GM18517 (cell line): ENCODE measurements at regions not wholly inside any gene's neighbourhood (a gene's known extent, or its start where the extent isn't known, plus 50 kb on each side); places are given as distances from the start of the nearest gene placed in this dataset.

Source experiments
- ATAC-seq: cut with Tn5 transposase; IDR thresholded peaks from one replicate; pipeline ENCODE4 v1.9.1; 2021; ENCODE audit warnings: mild to moderate bottlenecking, moderate library complexity; ENCODE audit not compliant: unreplicated experiment

DNA sequence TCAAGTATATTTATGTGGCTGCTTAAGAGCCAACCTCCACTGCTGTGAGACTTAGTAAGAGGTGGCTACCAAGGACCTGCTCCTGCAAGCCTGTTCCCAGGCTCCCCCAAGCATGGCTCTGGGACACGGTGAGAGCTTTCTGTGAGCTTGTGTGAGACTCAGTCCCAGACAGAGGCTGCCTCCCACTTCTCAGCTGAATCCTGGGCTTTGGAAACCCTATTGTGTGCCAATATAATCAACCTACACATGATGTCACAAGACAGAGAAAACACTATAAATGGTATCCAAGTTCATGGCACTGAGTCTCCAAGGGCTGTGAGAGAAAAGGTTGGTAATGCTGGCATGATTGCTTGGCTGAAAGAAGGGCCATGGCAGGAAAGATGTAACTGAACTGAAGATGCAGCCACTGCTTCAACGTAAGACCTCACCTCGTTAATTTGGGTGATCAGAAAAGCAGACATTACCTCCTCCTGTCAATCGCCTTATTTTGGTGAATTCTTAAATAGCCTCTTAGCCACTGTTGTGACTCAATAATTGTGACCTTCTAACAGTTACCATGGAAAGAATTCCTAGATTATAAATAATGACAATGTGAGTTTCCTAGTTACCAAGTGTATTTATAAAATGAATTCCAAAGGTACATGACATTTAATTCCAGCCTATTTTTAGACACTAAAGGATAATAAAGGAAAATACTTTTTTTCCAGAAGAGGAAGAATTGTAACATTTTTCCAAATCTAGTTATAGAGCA lies 332.0 kb downstream of the IRS2 start:
- ATAC-seq: no peak

DNA sequence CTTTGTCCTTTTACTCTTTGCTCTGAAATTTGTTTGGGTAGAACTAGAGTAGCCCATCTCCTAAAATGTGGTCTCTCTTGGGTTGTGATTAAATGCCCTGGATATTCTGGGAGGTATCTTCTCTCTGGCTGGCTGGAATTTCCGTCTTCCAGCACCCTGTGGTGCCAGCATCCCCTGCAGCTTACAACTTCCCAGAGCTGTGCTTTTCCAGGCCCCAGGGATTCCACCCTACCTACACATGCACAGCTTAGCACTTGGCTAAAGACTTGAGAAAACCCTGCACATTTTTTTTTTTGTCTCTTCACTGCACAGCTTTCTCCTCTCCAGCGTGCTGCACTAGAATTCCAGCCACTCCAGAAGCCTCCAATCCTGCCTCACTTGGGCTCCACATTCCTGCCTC lies 334.7 kb downstream of the IRS2 start:
- no peak for ATAC-seq

DNA sequence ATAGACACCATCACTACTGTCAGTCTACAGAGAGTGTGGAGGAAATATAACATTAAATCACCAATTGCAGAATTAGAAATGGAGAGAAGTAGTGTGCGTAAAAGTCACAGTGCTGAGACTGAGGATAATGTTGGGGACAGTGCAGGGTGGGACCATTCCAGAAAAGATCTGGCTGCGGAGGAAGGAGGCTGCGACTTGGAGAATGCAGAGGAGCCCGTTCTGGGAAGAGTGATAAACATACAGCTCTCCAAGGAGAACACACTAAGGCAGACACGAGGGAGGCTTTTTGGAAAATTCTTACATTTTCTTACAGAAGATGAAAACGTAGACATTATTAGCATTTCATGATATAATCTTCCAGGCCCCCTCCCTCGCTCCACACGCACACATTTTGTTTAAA lies 337.8 kb downstream of the IRS2 start:
- ATAC-seq: no peak

DNA sequence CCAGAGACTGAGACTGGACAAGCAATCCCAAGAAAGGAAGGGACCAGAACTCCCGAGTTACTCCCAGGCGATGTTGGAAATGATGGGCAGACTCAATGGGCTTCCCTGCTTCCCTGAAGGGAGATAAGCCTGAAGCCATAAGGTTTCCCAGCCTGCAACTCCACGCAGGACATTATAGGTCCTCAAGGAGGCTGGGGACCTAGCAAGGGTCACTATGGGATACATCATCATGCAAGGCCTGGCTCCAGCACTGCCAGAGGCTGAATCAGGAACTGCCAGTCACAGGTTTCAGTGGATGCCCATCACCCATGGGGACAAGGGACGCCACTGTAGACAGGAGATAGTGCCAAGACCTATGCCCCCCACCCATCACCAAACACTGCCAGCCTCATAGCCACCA lies 338.7 kb downstream of the IRS2 start:
- ATAC-seq: no peak

DNA sequence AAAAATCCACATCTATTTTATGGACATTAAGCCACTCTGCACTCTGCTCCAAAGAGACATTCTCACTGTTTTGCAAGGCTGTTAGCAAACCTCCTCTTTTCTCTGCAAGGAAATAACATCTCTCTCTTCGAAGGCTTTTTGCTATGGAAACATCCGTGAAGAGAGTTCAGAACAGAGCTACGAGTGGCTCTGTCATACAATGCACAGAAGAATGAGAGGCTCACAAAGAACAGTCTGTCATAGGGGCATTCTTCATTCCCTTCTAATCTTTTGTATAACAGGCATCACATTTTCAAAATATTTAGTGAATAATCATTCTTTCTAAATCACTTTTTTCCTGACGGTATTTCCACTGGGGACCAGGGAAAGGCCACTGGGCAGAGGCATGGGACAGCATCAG lies 346.1 kb downstream of the IRS2 start:
- no peak for ATAC-seq

DNA sequence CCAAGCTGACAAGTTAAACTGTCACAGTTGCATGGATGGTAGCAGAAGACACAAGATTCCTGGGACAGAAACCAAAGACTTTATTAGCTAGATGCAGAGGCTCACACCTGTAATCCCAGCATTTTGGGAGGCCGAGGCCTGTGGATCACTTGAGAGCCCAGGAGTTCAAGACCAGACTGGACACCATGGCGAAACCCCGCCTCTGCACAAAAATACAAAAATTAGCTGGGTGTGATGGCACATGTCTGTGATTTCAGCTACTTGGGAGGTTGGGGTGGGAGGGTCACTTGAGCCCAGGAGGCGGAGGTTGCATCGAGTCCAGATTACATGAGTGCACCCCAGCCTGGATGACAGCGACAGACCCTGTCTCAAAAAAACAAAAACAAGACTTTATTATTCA lies 346.6 kb downstream of the IRS2 start:
- no peak for ATAC-seq

DNA sequence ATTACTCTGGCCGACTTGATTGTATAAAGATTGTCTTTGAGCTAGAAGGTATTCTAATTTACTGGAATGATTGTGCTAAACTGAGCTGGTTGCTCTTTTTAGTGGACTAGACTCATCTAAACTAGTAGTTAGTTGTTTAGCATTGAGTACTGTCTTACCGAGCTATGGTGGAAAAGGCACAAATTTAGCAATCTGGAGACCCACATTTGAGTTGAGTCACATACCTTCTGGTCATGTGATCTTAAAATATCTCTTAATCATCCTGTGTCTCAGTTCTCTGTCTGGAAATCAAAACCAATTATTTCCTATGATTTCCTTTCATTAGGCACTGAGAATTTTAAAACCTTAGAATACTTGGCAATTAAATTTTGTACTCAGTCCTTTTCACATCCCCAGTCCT lies 349.5 kb downstream of the IRS2 start:
- ATAC-seq: no peak

DNA sequence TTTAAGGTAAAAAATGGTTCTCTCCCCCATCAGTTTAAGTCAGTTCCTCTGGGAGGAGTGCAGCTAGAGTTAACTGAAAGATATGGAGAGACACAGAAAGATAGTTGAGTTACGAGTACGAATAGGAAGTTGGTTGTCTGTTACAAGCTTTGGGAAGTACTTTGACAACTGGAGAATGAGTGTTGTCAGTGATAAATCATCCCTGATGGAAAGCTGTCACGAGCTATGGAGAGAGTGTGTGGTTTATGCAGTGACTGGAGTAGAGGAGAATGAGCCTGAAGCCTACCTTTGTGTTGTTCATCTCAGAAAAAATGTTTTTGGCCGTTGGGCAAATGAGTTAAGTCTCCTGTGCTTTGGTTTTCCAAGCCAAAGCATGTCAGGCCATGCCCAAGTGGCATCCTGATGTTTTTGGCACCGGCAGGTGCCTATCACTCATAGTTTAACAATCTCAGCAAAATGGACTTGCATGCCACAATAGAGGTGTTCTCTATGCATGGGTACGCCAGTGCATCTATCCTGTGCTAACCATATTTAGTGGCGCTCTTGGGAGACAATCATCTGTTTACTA lies 350.2 kb downstream of the IRS2 start:
- no peak for ATAC-seq

DNA sequence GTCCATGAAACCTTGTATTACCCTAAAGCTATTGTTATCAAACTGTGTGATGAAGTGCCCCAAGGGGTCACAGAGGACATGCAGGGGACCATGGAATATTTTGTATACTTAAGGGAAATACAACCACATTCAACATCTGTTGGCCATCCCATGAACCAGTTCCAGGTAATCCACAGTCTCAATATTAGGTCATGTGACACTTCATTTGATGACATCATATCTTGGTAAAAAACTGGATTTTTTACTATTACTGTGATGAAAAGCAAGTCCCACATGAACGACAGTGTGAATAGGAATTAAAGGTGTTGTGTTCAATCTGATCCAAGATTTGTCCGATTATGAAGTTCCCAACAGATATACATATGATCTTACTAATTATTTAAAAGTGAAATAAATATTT lies 355.2 kb downstream of the IRS2 start:
- ATAC-seq: no peak

DNA sequence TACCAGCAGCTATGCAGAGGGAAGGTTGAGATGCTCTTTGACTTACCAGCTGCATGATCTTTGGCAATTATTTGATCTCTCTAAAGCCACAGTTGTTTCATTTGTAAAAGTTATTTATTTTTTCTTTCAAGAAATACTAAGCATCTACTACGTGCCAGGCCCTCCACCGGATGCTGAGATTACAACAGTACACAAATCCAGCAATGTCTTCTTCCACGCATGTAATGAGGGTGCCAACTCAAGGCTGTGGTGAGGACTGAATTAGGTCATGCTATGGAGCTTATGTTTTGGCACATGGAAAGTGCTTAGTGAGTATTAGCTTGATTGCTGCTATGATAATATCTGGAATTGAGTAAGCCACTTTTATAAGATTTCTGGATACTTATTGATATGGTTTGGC lies 358.2 kb downstream of the IRS2 start:
- no peak for ATAC-seq

DNA sequence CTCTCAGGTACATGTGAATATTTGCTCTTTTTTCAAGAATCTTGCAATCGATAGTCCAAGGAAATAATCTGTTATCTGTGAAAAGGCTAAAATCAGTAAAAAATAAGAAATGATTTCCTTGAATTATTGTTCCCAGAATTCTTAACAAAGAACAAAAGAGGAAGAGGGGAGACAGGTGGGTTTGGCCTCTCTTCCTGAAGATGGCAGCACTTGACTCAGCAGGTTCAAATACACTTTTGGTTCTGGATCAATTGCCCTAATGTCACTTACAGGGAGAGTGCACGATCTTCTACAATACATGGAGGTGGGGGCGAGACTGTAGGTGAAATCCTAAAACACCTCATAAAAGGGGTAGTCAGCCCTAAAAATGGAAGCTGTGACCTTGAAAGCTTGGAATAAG lies 358.7 kb downstream of the IRS2 start:
- ATAC-seq: no peak

DNA sequence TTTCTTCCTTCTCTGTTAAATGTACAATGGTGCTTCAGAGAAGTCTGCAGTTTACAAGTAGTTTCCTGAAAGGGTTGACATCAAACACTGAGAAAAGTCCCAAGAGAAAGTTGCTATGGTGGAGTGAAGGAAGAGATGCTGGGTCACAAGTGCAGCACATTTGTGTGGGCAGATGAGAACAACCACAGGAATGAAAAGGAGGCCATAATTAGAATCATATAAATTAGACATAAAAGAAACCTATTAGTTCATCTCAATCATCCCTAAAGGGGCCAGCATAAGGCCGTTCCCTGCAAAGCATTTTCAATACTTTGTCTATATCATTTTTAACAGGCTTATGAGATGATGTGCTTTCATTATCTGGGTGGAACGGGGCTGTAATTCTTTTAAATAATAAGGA lies 359.2 kb downstream of the IRS2 start:
- ATAC-seq: no peak

DNA sequence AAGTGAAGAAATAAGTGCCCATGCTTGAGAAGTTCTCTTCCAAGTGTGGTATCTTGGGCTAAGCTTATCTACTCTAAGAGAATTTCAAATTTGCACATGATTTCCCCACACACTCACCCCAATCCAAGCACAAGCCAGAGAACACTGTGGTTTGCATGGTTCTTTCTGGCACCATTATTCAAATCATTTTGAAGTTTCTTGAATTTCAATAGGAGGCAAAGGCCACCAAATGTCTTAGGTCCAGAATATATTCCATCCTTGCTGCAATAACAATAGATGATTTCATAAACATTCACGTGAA lies 359.7 kb downstream of the IRS2 start:
- ATAC-seq: no peak

DNA sequence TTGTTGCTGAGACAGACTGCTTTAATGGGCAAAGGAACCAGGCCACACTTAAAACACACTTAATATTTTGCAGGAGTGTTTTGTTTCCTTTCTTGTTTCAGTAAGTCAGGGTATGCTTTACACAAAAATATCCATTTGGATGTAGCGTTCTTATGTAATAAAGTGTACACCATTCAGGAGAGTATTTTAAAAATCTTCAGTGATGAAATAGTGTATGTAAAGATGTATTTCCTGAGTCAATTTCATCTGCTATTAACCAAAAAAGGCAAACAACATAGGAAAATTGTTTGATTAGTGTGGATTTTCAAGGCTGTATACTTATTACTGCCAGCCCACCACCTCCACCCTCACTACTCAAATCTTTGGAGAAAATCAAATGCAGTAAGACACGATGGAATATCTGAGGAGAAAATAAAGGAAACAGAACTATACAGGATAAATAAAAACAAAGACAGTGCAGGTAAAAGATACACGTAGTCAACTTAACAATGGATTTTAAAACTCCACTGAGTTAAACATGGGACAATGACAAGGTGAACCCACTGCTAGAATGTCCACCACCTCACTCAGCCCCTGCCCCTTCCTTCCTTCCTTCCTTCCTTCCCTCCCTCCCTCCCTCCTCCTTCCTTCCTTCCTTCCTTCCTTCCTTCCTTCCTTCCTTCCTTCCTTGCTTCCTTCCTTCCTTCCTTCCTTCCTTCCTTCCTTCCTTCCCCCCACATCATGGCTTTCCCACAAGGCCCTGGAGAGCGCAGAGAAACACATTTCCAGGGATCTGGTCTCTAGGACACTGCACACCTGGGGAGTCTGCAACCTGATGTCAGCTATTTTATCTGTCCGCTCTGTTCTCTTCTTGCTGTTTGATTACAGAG lies 360.3 kb downstream of the IRS2 start:
- no peak for ATAC-seq

DNA sequence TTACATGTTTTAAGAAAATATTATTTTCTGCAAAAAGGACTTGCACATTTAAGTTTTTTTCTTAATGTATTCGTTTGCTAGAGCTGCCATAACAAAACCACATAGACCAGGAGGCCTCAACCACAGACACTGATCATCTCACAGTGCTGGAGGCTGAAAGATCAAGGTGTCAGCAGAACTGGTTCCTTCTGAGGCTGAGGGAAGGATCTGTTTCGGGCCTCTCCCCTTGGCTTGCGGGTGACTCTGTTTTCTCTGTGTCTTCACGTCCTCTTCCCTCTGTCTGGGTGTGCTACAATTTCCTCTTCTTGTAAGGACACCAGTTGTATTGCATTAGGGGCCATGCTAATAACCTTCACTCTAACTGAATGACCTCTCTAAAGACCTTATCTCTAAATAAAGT lies 364.2 kb downstream of the IRS2 start:
- ATAC-seq: no peak

DNA sequence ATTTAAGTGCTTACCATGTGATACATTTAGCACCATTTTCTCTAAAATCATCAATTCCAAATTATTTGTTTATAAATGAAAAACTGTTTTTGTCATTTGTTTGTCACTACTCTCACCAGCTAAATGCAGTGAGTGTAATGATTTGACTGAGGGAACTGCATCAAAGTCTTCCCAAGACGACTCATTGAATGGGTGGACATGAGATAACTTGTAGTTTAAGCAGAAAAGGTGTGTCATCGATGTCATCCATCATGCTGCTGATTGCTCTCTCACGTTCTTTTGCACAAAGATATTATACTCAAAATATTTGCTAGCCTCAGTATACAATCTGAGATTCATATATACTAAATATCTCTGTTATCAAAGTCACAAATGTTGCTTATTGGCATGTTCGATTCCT lies 366.5 kb downstream of the IRS2 start:
- no peak for ATAC-seq

DNA sequence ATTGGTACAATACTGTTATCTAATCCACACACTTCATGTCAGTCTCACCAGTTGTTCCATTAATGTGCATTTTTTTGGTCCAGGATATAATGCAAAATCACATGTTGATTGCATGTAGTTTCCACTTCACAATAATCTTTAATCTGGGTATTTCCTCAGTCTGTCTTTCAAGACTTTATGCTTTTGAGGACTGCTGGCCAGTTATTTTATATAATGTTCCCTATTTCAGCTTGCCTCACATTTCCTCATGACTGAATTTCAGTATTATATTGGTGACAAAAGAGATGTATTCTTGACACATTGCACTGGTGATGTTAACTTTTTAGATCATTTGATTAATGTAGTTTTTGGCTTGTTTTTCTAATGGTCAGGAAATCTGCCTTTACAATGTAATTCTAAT lies 368.3 kb downstream of the IRS2 start:
- no peak for ATAC-seq

DNA sequence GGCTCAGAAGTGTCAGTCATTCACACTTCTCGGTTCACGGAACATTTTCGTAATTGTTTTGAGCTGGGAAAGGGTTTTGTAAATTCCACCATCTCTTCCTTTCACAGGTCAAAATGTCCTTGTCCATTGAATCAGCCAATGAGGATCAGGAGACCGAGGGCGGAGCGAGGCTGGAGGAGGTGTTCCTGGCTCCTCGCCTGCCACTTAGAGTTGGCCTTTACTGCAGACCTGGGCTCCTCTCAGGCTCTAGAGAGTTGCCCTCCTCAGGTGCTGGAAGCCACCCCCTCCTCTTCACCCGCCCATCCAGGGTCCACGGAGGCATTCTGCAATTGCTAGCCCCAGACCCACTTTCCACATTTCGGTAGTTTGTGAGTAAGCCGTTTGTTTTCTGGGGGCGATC lies 370.4 kb downstream of the IRS2 start:
- no peak for ATAC-seq

DNA sequence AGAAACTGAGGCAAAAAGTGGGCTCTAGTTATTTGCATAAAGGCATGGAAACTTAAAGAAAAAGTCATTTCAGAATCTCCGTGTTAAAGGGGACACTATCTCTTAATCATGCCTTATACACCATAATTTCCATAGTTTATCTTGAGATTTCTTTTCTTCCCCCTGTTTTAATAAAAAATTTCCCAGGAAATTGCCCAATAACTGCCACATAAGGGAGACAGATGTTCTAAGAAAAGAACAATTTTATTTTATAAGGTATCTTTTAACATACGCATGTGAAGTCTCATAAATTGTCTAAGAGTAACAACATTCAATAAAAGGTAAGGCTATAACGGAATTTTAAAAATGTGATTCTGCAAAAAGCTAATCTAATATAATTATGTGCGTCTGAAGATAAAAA lies 371.3 kb downstream of the IRS2 start:
- ATAC-seq: no peak

DNA sequence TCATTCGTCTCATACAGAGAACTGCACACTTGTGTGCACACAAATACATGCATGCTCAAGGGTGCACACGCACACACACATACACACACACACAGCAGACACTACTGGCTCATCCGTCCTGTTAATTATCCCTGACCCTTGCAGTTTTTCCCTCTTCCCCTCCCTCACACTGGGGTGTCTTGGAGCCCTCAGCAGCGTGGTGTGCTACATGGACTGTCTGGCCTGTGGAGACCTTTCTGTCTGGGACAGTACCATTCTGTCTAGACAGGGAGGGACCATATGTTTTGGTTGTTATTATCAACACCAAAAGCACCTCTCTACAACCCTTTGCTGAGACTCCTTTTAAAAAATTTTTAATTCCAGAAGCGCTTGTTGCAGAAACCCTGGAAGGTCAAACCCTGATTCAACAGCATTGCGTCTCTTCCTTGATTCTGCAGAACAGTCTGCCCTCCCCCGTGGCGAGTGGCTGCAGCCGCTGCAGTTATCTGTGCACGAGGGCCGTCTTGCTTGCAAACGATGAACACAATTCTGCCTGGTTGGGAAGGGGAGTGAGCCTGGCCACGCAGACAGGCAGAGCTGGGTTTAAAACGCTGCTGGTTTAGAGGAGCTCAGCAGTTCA lies 374.0 kb downstream of the IRS2 start:
- no peak for ATAC-seq

DNA sequence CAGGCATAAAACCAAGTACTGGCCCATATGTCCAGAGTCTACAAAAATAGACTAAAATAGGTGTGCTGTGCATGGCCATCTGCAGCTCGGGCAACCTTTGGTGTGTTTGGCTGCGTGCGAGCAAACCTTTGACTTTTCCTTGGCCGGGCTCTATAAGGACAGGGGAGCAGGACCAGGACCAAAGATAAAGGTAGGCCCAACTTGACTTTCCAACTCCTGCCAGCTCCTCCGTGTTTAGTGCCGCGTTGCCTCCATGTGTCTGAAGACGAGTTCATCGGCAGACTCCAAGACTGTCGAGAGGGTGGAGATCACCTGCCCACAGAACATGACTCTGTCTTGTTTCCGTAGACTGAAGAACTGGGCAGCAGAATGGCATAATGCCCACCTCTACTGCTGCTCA lies 375.5 kb downstream of the IRS2 start:
- no peak for ATAC-seq
